K562 (cell line): ENCODE measurements at regions not wholly inside any gene's neighbourhood (a gene's known extent, or its start where the extent isn't known, plus 50 kb on each side); places are given as distances from the start of the nearest gene placed in this dataset.

ENCODE experiments used
- ATF1 ChIP-seq, 2 experiments: fragments of 450-650 bp in 1 of 2; IDR thresholded peaks; 2 replicates each; pipeline ENCODE4 v1.6.1; 2016; ENCODE audit warnings: missing compliant biosample characterization in 1 of 2, missing genetic modification characterization in 1 of 2
- HLTF ChIP-seq: fragments of 450-650 bp; IDR thresholded peaks from 2 replicates; pipeline ENCODE4 v1.6.1; 2016
- SIX5 ChIP-seq, 2 experiments: IDR thresholded peaks; 2 replicates each; pipeline ENCODE4 v1.6.1; 2011; ENCODE audit warnings: low read length in 2 of 2, borderline replicate concordance in 1 of 2, low read depth in 1 of 2, mild to moderate bottlenecking in 1 of 2, moderate library complexity in 1 of 2; ENCODE audit not compliant: insufficient read depth in 1 of 2
- SNRNP70 ChIP-seq: fragments of 200-400 bp; formaldehyde crosslinking; optimal IDR thresholded peaks from 2 replicates; pipeline ENCODE3; 2017; ENCODE audit warnings: low read depth, low read length
- TARDBP ChIP-seq: fragments of 450-650 bp; IDR thresholded peaks from 2 replicates; pipeline ENCODE4 v1.6.1; 2016
- ZNF407 ChIP-seq: fragments of 450-650 bp; IDR thresholded peaks from 2 replicates; pipeline ENCODE4 v1.6.1; 2016; ENCODE audit warnings: low read depth
- TF ChIP-seq, protein P1 (sequence below), 3 experiments: IDR thresholded peaks in 2 of 3; conservative IDR thresholded peaks in 1 of 3; 2 replicates each; pipeline ENCODE4 v1.5.1; 2011 to 2012; ENCODE audit warnings: low read length in 3 of 3, mild to moderate bottlenecking in 3 of 3, control low read depth in 2 of 3, improper control_type of control experiment in 1 of 3, inconsistent platforms in 1 of 3, low read depth in 1 of 3, mixed read lengths in 1 of 3, moderate library complexity in 1 of 3; ENCODE audit not compliant: insufficient read depth in 2 of 3
- TF ChIP-seq, protein P2 (sequence below): sonication (generic); formaldehyde crosslinking; IDR thresholded peaks from 2 replicates; pipeline ENCODE4 v1.8.0; 2022; ENCODE audit warnings: mild to moderate bottlenecking, missing genetic modification reagents
- TF ChIP-seq, protein P3 (sequence below): fragments of 450-650 bp; formaldehyde crosslinking; IDR thresholded peaks from 2 replicates; pipeline ENCODE4 v1.4.0; 2022; ENCODE audit warnings: mild to moderate bottlenecking, moderate library complexity

DNA sequence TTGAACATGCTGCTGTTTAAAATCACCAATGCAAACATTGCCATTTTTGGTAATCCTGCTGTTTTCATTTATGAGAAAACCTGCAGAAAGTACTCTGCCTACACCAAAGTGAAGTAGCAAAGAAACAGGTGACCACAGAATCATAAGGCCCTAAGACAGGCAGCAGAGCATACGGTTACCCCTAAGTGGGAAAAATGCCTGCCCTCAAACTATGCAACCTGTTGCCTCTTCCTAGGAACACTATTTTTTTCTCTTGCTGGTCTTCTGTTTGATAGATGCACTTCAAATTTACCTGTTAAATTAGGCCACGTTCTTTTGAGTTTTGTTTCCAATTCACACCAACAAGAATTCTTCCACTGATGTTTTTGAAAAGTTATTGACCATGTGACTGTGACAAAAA lies 89.5 kb upstream of the RAB4A start:
- TF ChIP-seq, protein P1, sequence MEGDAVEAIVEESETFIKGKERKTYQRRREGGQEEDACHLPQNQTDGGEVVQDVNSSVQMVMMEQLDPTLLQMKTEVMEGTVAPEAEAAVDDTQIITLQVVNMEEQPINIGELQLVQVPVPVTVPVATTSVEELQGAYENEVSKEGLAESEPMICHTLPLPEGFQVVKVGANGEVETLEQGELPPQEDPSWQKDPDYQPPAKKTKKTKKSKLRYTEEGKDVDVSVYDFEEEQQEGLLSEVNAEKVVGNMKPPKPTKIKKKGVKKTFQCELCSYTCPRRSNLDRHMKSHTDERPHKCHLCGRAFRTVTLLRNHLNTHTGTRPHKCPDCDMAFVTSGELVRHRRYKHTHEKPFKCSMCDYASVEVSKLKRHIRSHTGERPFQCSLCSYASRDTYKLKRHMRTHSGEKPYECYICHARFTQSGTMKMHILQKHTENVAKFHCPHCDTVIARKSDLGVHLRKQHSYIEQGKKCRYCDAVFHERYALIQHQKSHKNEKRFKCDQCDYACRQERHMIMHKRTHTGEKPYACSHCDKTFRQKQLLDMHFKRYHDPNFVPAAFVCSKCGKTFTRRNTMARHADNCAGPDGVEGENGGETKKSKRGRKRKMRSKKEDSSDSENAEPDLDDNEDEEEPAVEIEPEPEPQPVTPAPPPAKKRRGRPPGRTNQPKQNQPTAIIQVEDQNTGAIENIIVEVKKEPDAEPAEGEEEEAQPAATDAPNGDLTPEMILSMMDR (IDR thresholded peaks at IDR 0.05 in 2 of 3, conservative IDR thresholded peaks at IDR 0.05 in 1 of 3; ENCODE audit: insufficient read depth in 2 of 3, low read depth in 1 of 3, low read length in 3 of 3), result no peak
- TF ChIP-seq ATF1 (CRISPR knock-in tag; IDR thresholded peaks at IDR 0.05), result no peak
- TF ChIP-seq ATF1 (tag; IDR thresholded peaks at IDR 0.05), result no peak
- TF ChIP-seq, protein P2, sequence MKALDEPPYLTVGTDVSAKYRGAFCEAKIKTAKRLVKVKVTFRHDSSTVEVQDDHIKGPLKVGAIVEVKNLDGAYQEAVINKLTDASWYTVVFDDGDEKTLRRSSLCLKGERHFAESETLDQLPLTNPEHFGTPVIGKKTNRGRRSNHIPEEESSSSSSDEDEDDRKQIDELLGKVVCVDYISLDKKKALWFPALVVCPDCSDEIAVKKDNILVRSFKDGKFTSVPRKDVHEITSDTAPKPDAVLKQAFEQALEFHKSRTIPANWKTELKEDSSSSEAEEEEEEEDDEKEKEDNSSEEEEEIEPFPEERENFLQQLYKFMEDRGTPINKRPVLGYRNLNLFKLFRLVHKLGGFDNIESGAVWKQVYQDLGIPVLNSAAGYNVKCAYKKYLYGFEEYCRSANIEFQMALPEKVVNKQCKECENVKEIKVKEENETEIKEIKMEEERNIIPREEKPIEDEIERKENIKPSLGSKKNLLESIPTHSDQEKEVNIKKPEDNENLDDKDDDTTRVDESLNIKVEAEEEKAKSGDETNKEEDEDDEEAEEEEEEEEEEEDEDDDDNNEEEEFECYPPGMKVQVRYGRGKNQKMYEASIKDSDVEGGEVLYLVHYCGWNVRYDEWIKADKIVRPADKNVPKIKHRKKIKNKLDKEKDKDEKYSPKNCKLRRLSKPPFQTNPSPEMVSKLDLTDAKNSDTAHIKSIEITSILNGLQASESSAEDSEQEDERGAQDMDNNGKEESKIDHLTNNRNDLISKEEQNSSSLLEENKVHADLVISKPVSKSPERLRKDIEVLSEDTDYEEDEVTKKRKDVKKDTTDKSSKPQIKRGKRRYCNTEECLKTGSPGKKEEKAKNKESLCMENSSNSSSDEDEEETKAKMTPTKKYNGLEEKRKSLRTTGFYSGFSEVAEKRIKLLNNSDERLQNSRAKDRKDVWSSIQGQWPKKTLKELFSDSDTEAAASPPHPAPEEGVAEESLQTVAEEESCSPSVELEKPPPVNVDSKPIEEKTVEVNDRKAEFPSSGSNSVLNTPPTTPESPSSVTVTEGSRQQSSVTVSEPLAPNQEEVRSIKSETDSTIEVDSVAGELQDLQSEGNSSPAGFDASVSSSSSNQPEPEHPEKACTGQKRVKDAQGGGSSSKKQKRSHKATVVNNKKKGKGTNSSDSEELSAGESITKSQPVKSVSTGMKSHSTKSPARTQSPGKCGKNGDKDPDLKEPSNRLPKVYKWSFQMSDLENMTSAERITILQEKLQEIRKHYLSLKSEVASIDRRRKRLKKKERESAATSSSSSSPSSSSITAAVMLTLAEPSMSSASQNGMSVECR, result no peak
- TF ChIP-seq ZNF407, result no peak
- TF ChIP-seq, protein P3, sequence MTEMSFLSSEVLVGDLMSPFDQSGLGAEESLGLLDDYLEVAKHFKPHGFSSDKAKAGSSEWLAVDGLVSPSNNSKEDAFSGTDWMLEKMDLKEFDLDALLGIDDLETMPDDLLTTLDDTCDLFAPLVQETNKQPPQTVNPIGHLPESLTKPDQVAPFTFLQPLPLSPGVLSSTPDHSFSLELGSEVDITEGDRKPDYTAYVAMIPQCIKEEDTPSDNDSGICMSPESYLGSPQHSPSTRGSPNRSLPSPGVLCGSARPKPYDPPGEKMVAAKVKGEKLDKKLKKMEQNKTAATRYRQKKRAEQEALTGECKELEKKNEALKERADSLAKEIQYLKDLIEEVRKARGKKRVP, result no peak
- TF ChIP-seq HLTF, result no peak
- TF ChIP-seq SIX5 (IDR thresholded peaks at IDR 0.05; ENCODE audit: borderline replicate concordance in 1 of 2, insufficient read depth in 1 of 2, low read depth in 1 of 2, low read length in 2 of 2), result no peak
- TF ChIP-seq SNRNP70, result no peak
- no peak for TF ChIP-seq TARDBP
